ENCODE measurements at regions not wholly inside any gene's neighbourhood (a gene's known extent, or its start where the extent isn't known, plus 50 kb on each side); places are given as distances from the start of the nearest gene placed in this dataset.

GRCh38 chr2:19288291-19288690, 70.1 kb downstream of the OSR1 start:
- no peak for FAIRE-seq
- DNase-seq (ENCODE audit: low read depth), result no peak
- H3K4me3 ChIP-seq (ENCODE audit: low read depth, low read length), result no peak overlapping the region
- no peaks in the 10 kb centered on the region for H3K27me3 ChIP-seq (ENCODE audit: control insufficient read depth, insufficient read depth, low read length)
- no peak for TF ChIP-seq CTCF (IDR thresholded peaks at IDR 0.05; ENCODE audit: insufficient read depth, low read length, severe bottlenecking)
- H3K36me3 ChIP-seq (ENCODE audit: control insufficient read depth, insufficient read depth, low read length), result no peaks in the 10 kb centered on the region

- no peaks in the 10 kb centered on the region for H3K36me3 ChIP-seq (ENCODE audit: control insufficient read depth, insufficient read depth, low read length)
- no peak for TF ChIP-seq CTCF (IDR thresholded peaks at IDR 0.05; ENCODE audit: insufficient read depth, low read length, severe bottlenecking)
- DNase-seq (ENCODE audit: low read depth), result no peak
- no peaks in the 10 kb centered on the region for H3K27me3 ChIP-seq (ENCODE audit: control insufficient read depth, insufficient read depth, low read length)
- FAIRE-seq, result no peak
- H3K4me3 ChIP-seq (ENCODE audit: low read depth, low read length), result no peak overlapping the region
Observed at GRCh38 chr2:19287324-19287723, 71.1 kb downstream of the OSR1 start.

GRCh38 chr2:19282305-19282704, 76.1 kb downstream of the OSR1 start:
- no peak for FAIRE-seq
- H3K27me3 ChIP-seq (ENCODE audit: control insufficient read depth, insufficient read depth, low read length), result no peaks in the 10 kb centered on the region
- no peak for TF ChIP-seq CTCF (IDR thresholded peaks at IDR 0.05; ENCODE audit: insufficient read depth, low read length, severe bottlenecking)
- no peaks in the 10 kb centered on the region for H3K36me3 ChIP-seq (ENCODE audit: control insufficient read depth, insufficient read depth, low read length)
- DNase-seq (ENCODE audit: low read depth), result no peak
- H3K4me3 ChIP-seq (ENCODE audit: low read depth, low read length), result no peak overlapping the region

- no peak for FAIRE-seq
- Histone ChIP-seq H3K4me3 (ENCODE audit: low read depth, low read length) (no peak overlapping the region), H3K36me3 (ENCODE audit: control insufficient read depth, insufficient read depth, low read length) (no peaks in the 10 kb centered on the region), H3K27me3 (ENCODE audit: control insufficient read depth, insufficient read depth, low read length) (no peaks in the 10 kb centered on the region)
- DNase-seq (ENCODE audit: low read depth), result no peak
- no peak for TF ChIP-seq CTCF (IDR thresholded peaks at IDR 0.05; ENCODE audit: insufficient read depth, low read length, severe bottlenecking)
Observed at GRCh38 chr2:19274439-19274838, 84.0 kb downstream of the OSR1 start.

GRCh38 chr2:19272941-19273470, 85.4 kb downstream of the OSR1 start:
- no peak for TF ChIP-seq CTCF (IDR thresholded peaks at IDR 0.05; ENCODE audit: insufficient read depth, low read length, severe bottlenecking)
- no peaks in the 10 kb centered on the region for H3K27me3 ChIP-seq (ENCODE audit: control insufficient read depth, insufficient read depth, low read length)
- H3K36me3 ChIP-seq (ENCODE audit: control insufficient read depth, insufficient read depth, low read length), result no peaks in the 10 kb centered on the region
- H3K4me3 ChIP-seq (ENCODE audit: low read depth, low read length), result no peak overlapping the region
- FAIRE-seq (no peak), DNase-seq (ENCODE audit: low read depth) (no peak)

GRCh38 chr2:19272039-19272438, 86.4 kb downstream of the OSR1 start:
- no peak overlapping the region for H3K4me3 ChIP-seq (ENCODE audit: low read depth, low read length)
- FAIRE-seq (no peak), DNase-seq (ENCODE audit: low read depth) (no peak)
- no peak for TF ChIP-seq CTCF (IDR thresholded peaks at IDR 0.05; ENCODE audit: insufficient read depth, low read length, severe bottlenecking)
- no peaks in the 10 kb centered on the region for H3K36me3 ChIP-seq (ENCODE audit: control insufficient read depth, insufficient read depth, low read length)
- no peaks in the 10 kb centered on the region for H3K27me3 ChIP-seq (ENCODE audit: control insufficient read depth, insufficient read depth, low read length)
